ENCODE measurements at regions not wholly inside any gene's neighbourhood (a gene's known extent, or its start where the extent isn't known, plus 50 kb on each side); places are given as distances from the start of the nearest gene placed in this dataset.
A peak's percentile ranks its signal among the peaks of the same experiment; 100 is the strongest.

- Histone ChIP-seq H3K14ac (ENCODE audit: insufficient read length) (no peak overlapping the region), H4K20me1 (replicated peaks in 1 of 2; ENCODE audit: control insufficient read depth in 1 of 2, insufficient read depth in 2 of 2, low read length in 2 of 2) (no peaks in the 10 kb centered on the region), H3K79me2 (ENCODE audit: control insufficient read depth in 1 of 2, insufficient read depth in 2 of 2, low read length in 2 of 2) (no peaks in the 10 kb centered on the region), H4K91ac (replicated peaks; ENCODE audit: insufficient read length, low read length) (no peak overlapping the region), H3K9me3 (ENCODE audit: insufficient read depth in 2 of 2, low read depth in 1 of 2, low read length in 1 of 2) (no peaks in the 10 kb centered on the region), H3K4me3 (ENCODE audit: extremely low read depth in 1 of 4, insufficient read depth in 2 of 4, low read depth in 3 of 4, low read length in 4 of 4) (no peak overlapping the region), H2AK5ac (ENCODE audit: low read depth, low read length) (no peak overlapping the region), H2BK12ac (ENCODE audit: low read depth, low read length) (0 out of 2 replicates have a peak overlapping the region, but pooled peaks have one; percentile 39), H4K5ac (ENCODE audit: insufficient read length, low read depth, low read length) (no peak overlapping the region), H3K79me1 (ENCODE audit: low read depth, low read length) (no peaks in the 10 kb centered on the region), H4K8ac (ENCODE audit: extremely low read depth, insufficient read depth, low read length) (no peak overlapping the region; the same call in 1 of the 2 replicates), H3K23me2 (ENCODE audit: low read depth, low read length) (no peaks in the 10 kb centered on the region), H3K56ac (replicated peaks; ENCODE audit: insufficient read length, low read depth, low read length) (no peak overlapping the region), H3K27me3 (replicated peaks in 1 of 4; ENCODE audit: control insufficient read depth in 3 of 4, extremely low read depth in 1 of 4, insufficient read depth in 3 of 4, low read length in 3 of 4) (no peaks in the 10 kb centered on the region; a peak in 1 of 7 replicates), H2BK5ac (ENCODE audit: low read depth, low read length) (no peak overlapping the region), H3K9ac (replicated peaks in 1 of 4; ENCODE audit: extremely low read depth in 1 of 4, low read depth in 3 of 4, low read length in 3 of 4) (no peak overlapping the region), H3K36me3 (ENCODE audit: control insufficient read depth in 2 of 4, insufficient read depth in 4 of 4, low read length in 3 of 4) (no peaks in the 10 kb centered on the region), H2BK15ac (ENCODE audit: low read length) (no peak overlapping the region), H2AFZ (ENCODE audit: low read length) (peak overlapping the region; percentile 29; the same call in 1 of the 2 replicates), H3K23ac (ENCODE audit: insufficient read length) (no peak overlapping the region), H3K4ac (replicated peaks; ENCODE audit: insufficient read length, low read depth, low read length) (no peak overlapping the region), H3K18ac (ENCODE audit: extremely low read depth, low read length) (no peak overlapping the region), H3K4me1 (replicated peaks in 1 of 4; ENCODE audit: control insufficient read depth in 3 of 4, insufficient read depth in 4 of 4, low read length in 3 of 4) (peaks cover 0 to 6% (median under 1%) of the 10 kb centered on the region in 4 experiments; a peak in 3 of 7 replicates), H2BK20ac (ENCODE audit: low read length) (no peak overlapping the region), H2BK120ac (replicated peaks; ENCODE audit: low read depth, low read length) (no peak overlapping the region), H3K27ac (ENCODE audit: low read depth, low read length) (no peak overlapping the region), H3K4me2 (ENCODE audit: insufficient read depth in 1 of 2, low read depth in 2 of 2, low read length in 2 of 2) (no peak overlapping the region)
- TF ChIP-seq TEAD4 (IDR thresholded peaks at IDR 0.05; ENCODE audit: low read depth, low read length) (no peak), GTF2F1 (IDR thresholded peaks at IDR 0.05; ENCODE audit: borderline replicate concordance, low read depth, low read length) (no peak), TCF12 (IDR thresholded peaks at IDR 0.05; ENCODE audit: low read depth, low read length) (no peak), NRF1 (IDR thresholded peaks at IDR 0.05; ENCODE audit: low read depth, low read length) (no peak), HDAC6 (IDR thresholded peaks at IDR 0.05; ENCODE audit: low read depth, low read length) (no peak)
- 88% methylated on average over 17 of the region's 22 CpGs; no CpG with 5 or more reads in 1 of the 2 experiments for WGBS, 2 experiments (ENCODE audit: extremely low coverage in 1 of 2, insufficient coverage in 1 of 2, insufficient read length in 1 of 2, insufficient replicate concordance in 2 of 2, low coverage in 1 of 2, low lambda C conversion rate in 2 of 2, missing lambda C conversion rate in 1 of 2)
- FAIRE-seq (no peak), DNase-seq (ENCODE audit: low read depth in 1 of 2, low spot score in 2 of 2) (no peak)
- POLR2A ChIA-PET (ENCODE audit: partially characterized antibody): no interaction called here
- CTCF ChIA-PET (ENCODE audit: partially characterized antibody): interaction anchor here (0.9 kb wide), 2 partner anchors 12 to 20 kb away, joined by 4 read pairs; no protein-coding TSS in a partner anchor
Measured at GRCh38 chr9:134554373-134555093, 87.1 kb upstream of the COL5A1 start.
